Panc1 (cell line): ENCODE measurements at regions not wholly inside any gene's neighbourhood (a gene's known extent, or its start where the extent isn't known, plus 50 kb on each side); places are given as distances from the start of the nearest gene placed in this dataset.

Experiments used
- ATAC-seq: fragments of 200-7000 bp; cut with Tn5 transposase; 2 replicates; pipeline ENCODE4 v1.9.1; 2020; ENCODE audit warnings: mild to moderate bottlenecking, moderate library complexity
- BruUV-seq: library from RNA; stranded (reverse); fragments of 400-500 nt; replicated peaks from 2 replicates; lab custom pipeline; 2021; lab: Mats Ljungman, UMichigan
- CTCF ChIA-PET: fragments of 300-600 bp; sonication (Branson Sonifier 250); formaldehyde crosslinking; loops from one replicate; lab custom pipeline; 2022; ENCODE audit warnings: antibody characterized with exemption; lab: Charles Lee
- POLR2A ChIA-PET: fragments of 300-600 bp; sonication (Branson Sonifier 250); formaldehyde crosslinking; loops from one replicate; lab custom pipeline; 2022; ENCODE audit warnings: antibody characterized with exemption; lab: Charles Lee
- DNase-seq: peaks from one replicate; pipeline ENCODE4 v3.0.0-alpha.2; 2010; ENCODE audit warnings: low read depth, low spot score
- H3K27ac ChIP-seq: 2 replicates; pipeline ENCODE4 v1.5.1; 2011; ENCODE audit warnings: mild to moderate bottlenecking, low read length, inconsistent platforms
- H3K27me3 ChIP-seq: fragments of 200-500 bp; sonication (Bioruptor generic); 2 replicates; pipeline ENCODE4 v1.6.0; 2014; ENCODE audit warnings: low read length, inconsistent platforms; ENCODE audit not compliant: control insufficient read depth, insufficient read depth
- H3K36me3 ChIP-seq: fragments of 200-500 bp; sonication (Bioruptor generic); 2 replicates; pipeline ENCODE4 v1.5.1; 2014; ENCODE audit warnings: inconsistent platforms, mild to moderate bottlenecking, low read length, moderate library complexity; ENCODE audit not compliant: control insufficient read depth, insufficient read depth
- H3K4me1 ChIP-seq: 2 replicates; pipeline ENCODE4 v1.5.1; 2011; ENCODE audit warnings: inconsistent platforms, mild to moderate bottlenecking, low read length, moderate library complexity; ENCODE audit not compliant: control insufficient read depth, insufficient read depth
- H3K4me3 ChIP-seq, 2 experiments: 2 replicates each; pipeline ENCODE4 v1.5.1; 2011 to 2012; ENCODE audit warnings: low read depth in 2 of 2, low read length in 2 of 2, mild to moderate bottlenecking in 2 of 2, inconsistent platforms in 1 of 2, moderate library complexity in 1 of 2
- H3K9me3 ChIP-seq: fragments of 200-500 bp; sonication (Bioruptor generic); 2 replicates; pipeline ENCODE4 v1.5.1; 2014; ENCODE audit warnings: low read depth, mild to moderate bottlenecking, inconsistent platforms, low read length, moderate library complexity; ENCODE audit not compliant: control insufficient read depth, insufficient read depth
- POLR2AphosphoS5 ChIP-seq: IDR thresholded peaks from 2 replicates; pipeline ENCODE4 v1.6.1; 2012; ENCODE audit warnings: mild to moderate bottlenecking, low read depth, low read length, moderate library complexity
- REST ChIP-seq, 2 experiments: IDR thresholded peaks; 2 replicates each; pipeline ENCODE4 v1.6.1; 2011 to 2012; ENCODE audit warnings: low read depth in 2 of 2, control low read depth in 1 of 2, low read length in 1 of 2, mild to moderate bottlenecking in 1 of 2, moderate library complexity in 1 of 2; ENCODE audit not compliant: insufficient read depth in 1 of 2
- SIN3A ChIP-seq: IDR thresholded peaks from 2 replicates; pipeline ENCODE4 v1.6.1; 2012; ENCODE audit warnings: low read depth, mild to moderate bottlenecking, low read length, moderate library complexity, borderline replicate concordance; ENCODE audit not compliant: insufficient read depth
- TCF7L2 ChIP-seq: IDR thresholded peaks from 2 replicates; pipeline ENCODE4 v1.6.1; 2011; ENCODE audit warnings: mild to moderate bottlenecking, low read depth, low read length, inconsistent platforms
- in situ Hi-C: cut with HindIII; loops from 2 replicates; pipeline ENCODE4 v1.10.0; 2016; ENCODE audit warnings: low sequenced_read_pairs, low pct_unique_long_range_greater_than_20kb
- intact Hi-C: fragments of 100-400 bp; cut with micrococcal nuclease; formaldehyde crosslinking; loops from one replicate; pipeline ENCODE4 v1.10.0; 2022; ENCODE audit not compliant: unreplicated experiment
- TF ChIP-seq, protein P1 (sequence below): fragments of 450-650 bp; IDR thresholded peaks from 2 replicates; pipeline ENCODE4 v1.5.1; 2017; ENCODE audit warnings: mild to moderate bottlenecking

DNA sequence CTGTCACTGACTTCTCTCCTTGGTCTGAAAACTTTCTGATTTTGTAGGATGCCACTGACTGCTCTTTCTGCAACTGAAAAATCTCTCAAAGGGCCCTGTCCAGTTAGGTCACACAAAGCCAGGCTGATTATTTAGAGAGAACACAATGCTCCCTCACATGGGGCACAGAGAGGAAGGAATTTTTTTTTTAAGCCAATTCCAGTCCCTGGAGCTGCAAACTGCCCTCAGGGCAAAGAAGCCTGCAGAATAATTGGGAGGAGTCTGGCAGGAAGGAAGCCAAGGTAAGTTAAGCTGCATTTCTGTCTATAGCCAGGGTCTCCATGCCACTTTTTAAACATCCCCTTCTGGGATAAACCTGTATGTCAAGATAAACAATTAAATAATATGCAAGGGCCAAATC, 305.5 kb downstream of the ZSWIM6 start:
- Histone ChIP-seq H3K4me3 (no peak overlapping the region), H3K4me1 (no peaks in the 10 kb centered on the region), H3K27me3 (peaks cover 9% of the 10 kb centered on the region), H3K36me3 (no peaks in the 10 kb centered on the region), H3K27ac (no peak overlapping the region), H3K9me3 (no peaks in the 10 kb centered on the region)
- no peak for TF ChIP-seq REST (IDR thresholded peaks at IDR 0.05; ENCODE audit: insufficient read depth in 1 of 2, low read depth in 2 of 2, low read length in 1 of 2)
- TF ChIP-seq SIN3A = no peak
- no peak for TF ChIP-seq POLR2AphosphoS5
- TF ChIP-seq TCF7L2 = no peak
- TF ChIP-seq, protein P1, sequence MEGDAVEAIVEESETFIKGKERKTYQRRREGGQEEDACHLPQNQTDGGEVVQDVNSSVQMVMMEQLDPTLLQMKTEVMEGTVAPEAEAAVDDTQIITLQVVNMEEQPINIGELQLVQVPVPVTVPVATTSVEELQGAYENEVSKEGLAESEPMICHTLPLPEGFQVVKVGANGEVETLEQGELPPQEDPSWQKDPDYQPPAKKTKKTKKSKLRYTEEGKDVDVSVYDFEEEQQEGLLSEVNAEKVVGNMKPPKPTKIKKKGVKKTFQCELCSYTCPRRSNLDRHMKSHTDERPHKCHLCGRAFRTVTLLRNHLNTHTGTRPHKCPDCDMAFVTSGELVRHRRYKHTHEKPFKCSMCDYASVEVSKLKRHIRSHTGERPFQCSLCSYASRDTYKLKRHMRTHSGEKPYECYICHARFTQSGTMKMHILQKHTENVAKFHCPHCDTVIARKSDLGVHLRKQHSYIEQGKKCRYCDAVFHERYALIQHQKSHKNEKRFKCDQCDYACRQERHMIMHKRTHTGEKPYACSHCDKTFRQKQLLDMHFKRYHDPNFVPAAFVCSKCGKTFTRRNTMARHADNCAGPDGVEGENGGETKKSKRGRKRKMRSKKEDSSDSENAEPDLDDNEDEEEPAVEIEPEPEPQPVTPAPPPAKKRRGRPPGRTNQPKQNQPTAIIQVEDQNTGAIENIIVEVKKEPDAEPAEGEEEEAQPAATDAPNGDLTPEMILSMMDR = no peak
- BruUV-seq = no TSS peak
- intact Hi-C loops = no loop called here
- no peak for DNase-seq
- ChIA-PET CTCF (no interaction called here), POLR2A (no interaction called here)
- ATAC-seq = no peak
- in situ Hi-C loops = no loop called here

GRCh38 chr5:61638476-61638875, 306.4 kb downstream of the ZSWIM6 start:
- in situ Hi-C loops = no loop called here
- CTCF ChIA-PET = no interaction called here
- Histone ChIP-seq H3K27ac (no peak overlapping the region), H3K4me3 (no peak overlapping the region), H3K36me3 (no peaks in the 10 kb centered on the region), H3K9me3 (no peaks in the 10 kb centered on the region), H3K4me1 (no peaks in the 10 kb centered on the region), H3K27me3 (peaks cover 9% of the 10 kb centered on the region)
- no peak for DNase-seq
- ATAC-seq = no peak
- TF ChIP-seq POLR2AphosphoS5 = no peak
- TF ChIP-seq, protein P1 = no peak
- no peak for TF ChIP-seq REST (IDR thresholded peaks at IDR 0.05; ENCODE audit: insufficient read depth in 1 of 2, low read depth in 2 of 2, low read length in 1 of 2)
- TF ChIP-seq SIN3A = no peak
- TF ChIP-seq TCF7L2 = no peak
- no TSS peak for BruUV-seq
- intact Hi-C loops = no loop called here
- POLR2A ChIA-PET = interaction anchor here (0.7 kb wide), 1 partner anchor 694 kb away, joined by 3 read pairs; the partner anchor contains the start of gene ERCC8
